Keratinocyte (primary cell): ENCODE measurements at regions not wholly inside any gene's neighbourhood (a gene's known extent, or its start where the extent isn't known, plus 50 kb on each side); places are given as distances from the start of the nearest gene placed in this dataset.

Experiments
- DNase-seq: peaks from one replicate; pipeline ENCODE4 v3.0.0-alpha.2; 2011; ENCODE audit warnings: low read depth, missing footprints, low spot score
- FAIRE-seq: peaks from 2 replicates; lab custom pipeline; 2011; peaks lifted over from hg19 to GRCh38; lab: Jason Lieb, UNC
- H2AFZ ChIP-seq: 2 replicates; pipeline ENCODE4 v1.6.0; 2012; ENCODE audit warnings: low read length, control low read depth, inconsistent platforms; ENCODE audit not compliant: control insufficient read depth
- H3K27ac ChIP-seq: 2 replicates; pipeline ENCODE4 v1.5.1; 2011; ENCODE audit warnings: low read length; ENCODE audit not compliant: control insufficient read depth, insufficient read depth
- H3K27me3 ChIP-seq: 3 replicates; pipeline ENCODE4 v1.6.0; 2011; ENCODE audit warnings: low read length; ENCODE audit not compliant: control insufficient read depth, insufficient read depth; ENCODE audit errors: extremely low read depth
- H3K36me3 ChIP-seq, 2 experiments: 2 replicates in 1 of 2; 3 replicates in 1 of 2; pipeline ENCODE4 v1.5.1; 2011; ENCODE audit warnings: low read length in 2 of 2, mild to moderate bottlenecking in 1 of 2; ENCODE audit not compliant: control insufficient read depth in 2 of 2, insufficient read depth in 2 of 2; ENCODE audit errors: extremely low read depth in 1 of 2
- H3K4me1 ChIP-seq: 3 replicates; pipeline ENCODE4 v1.5.1; 2011; ENCODE audit warnings: low read length; ENCODE audit not compliant: control insufficient read depth, insufficient read depth; ENCODE audit errors: extremely low read depth
- H3K4me2 ChIP-seq: 3 replicates; pipeline ENCODE4 v1.6.0; 2011; ENCODE audit warnings: low read depth, low read length; ENCODE audit not compliant: control insufficient read depth, insufficient read depth; ENCODE audit errors: extremely low read depth
- H3K4me3 ChIP-seq, 3 experiments: fragments of 200-600 bp in 1 of 3; sonication (generic) in 1 of 3; 2 replicates in 2 of 3; 3 replicates in 1 of 3; pipeline ENCODE4 v1.5.1; 2011 to 2016; ENCODE audit warnings: low read length in 3 of 3, mild to moderate bottlenecking in 3 of 3, control low read depth in 2 of 3, inconsistent platforms in 1 of 3, low read depth in 1 of 3, mixed read lengths in 1 of 3, mixed run types in 1 of 3, moderate library complexity in 1 of 3; ENCODE audit not compliant: control insufficient read depth in 2 of 3, insufficient read depth in 2 of 3; ENCODE audit errors: extremely low read depth in 1 of 3
- H3K79me2 ChIP-seq: 2 replicates; pipeline ENCODE4 v1.6.0; 2012; ENCODE audit warnings: low read length; ENCODE audit not compliant: control insufficient read depth, insufficient read depth
- H3K9ac ChIP-seq: 3 replicates; pipeline ENCODE4 v1.6.0; 2011; ENCODE audit warnings: low read length; ENCODE audit not compliant: control insufficient read depth, insufficient read depth; ENCODE audit errors: extremely low read depth
- H3K9me1 ChIP-seq: 3 replicates; pipeline ENCODE4 v1.6.0; 2011; ENCODE audit warnings: low read length; ENCODE audit not compliant: control insufficient read depth, insufficient read depth; ENCODE audit errors: extremely low read depth
- H3K9me3 ChIP-seq: 2 replicates; pipeline ENCODE4 v1.5.1; 2012; ENCODE audit warnings: low read depth, low read length; ENCODE audit not compliant: control insufficient read depth
- H4K20me1 ChIP-seq: 3 replicates; pipeline ENCODE4 v1.6.0; 2011; ENCODE audit warnings: low read length; ENCODE audit not compliant: control insufficient read depth, insufficient read depth; ENCODE audit errors: extremely low read depth
- CTCF ChIP-seq, 3 experiments: IDR thresholded peaks in 1 of 3; conservative IDR thresholded peaks in 1 of 3; optimal IDR thresholded peaks in 1 of 3; 2 replicates in 2 of 3; 3 replicates in 1 of 3; pipeline versions ENCODE3 to v1.5.1; 2011; ENCODE audit warnings: low read length in 3 of 3, mild to moderate bottlenecking in 3 of 3, moderate library complexity in 2 of 3, control low read depth in 1 of 3, inconsistent platforms in 1 of 3; ENCODE audit not compliant: insufficient read depth in 2 of 3; ENCODE audit errors: extremely low read depth in 1 of 3
- EZH2 ChIP-seq: IDR thresholded peaks from one replicate; pipeline ENCODE4 v1.6.1; 2012; ENCODE audit warnings: inconsistent platforms, mild to moderate bottlenecking, low read length, moderate library complexity
- dilution Hi-C: fragments of 300-500 bp; cut with MboI; formaldehyde crosslinking; loops from one replicate; pipeline ENCODE4 v1.7.0; 2020; ENCODE audit warnings: low sequenced_read_pairs; ENCODE audit not compliant: extremely low pct_ligation_motif_present

- TF ChIP-seq EZH2 (no peak), CTCF (optimal IDR thresholded peaks at IDR 0.05 in 1 of 3, IDR thresholded peaks at IDR 0.05 in 1 of 3, conservative IDR thresholded peaks at IDR 0.05 in 1 of 3; ENCODE audit: extremely low read depth in 1 of 3, insufficient read depth in 2 of 3, low read length in 3 of 3) (no peak)
- Histone ChIP-seq H3K9ac (no peak overlapping the region), H3K4me3 (no peak overlapping the region), H3K9me3 (no peaks in the 10 kb centered on the region), H3K27ac (no peak overlapping the region), H3K36me3 (no peaks in the 10 kb centered on the region), H3K4me2 (no peak overlapping the region), H3K79me2 (no peaks in the 10 kb centered on the region), H3K27me3 (no peaks in the 10 kb centered on the region), H3K9me1 (no peaks in the 10 kb centered on the region), H4K20me1 (no peaks in the 10 kb centered on the region), H3K4me1 (no peaks in the 10 kb centered on the region), H2AFZ (no peak overlapping the region)
- DNase-seq (no peak), FAIRE-seq (no peak)
- dilution Hi-C loops, result no loop called here
Observed at GRCh38 chr3:162489853-162490252, 993.2 kb downstream of the OTOL1 start.

DNA sequence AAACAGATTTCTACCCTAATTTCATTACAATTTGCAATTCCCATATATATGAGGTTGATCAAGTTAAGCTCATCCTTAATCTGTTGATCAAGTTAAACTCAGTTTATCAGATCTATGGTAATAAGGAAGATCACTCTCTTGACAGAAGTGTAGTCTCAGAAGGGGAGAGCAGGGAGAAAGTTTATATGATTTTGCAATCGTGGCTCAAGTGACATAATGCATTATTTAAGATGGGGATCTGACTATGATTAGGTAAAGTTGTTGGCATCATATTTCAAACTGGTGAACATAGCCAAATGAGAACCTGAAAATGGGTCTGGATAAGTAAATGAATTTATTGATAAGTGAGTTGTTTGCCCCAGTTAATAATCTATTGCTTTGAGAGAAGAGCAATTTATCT is 995.3 kb downstream of the OTOL1 start:
- H3K79me2 ChIP-seq, result no peaks in the 10 kb centered on the region
- no peaks in the 10 kb centered on the region for H3K9me3 ChIP-seq
- H3K27me3 ChIP-seq, result no peaks in the 10 kb centered on the region
- H3K4me1 ChIP-seq, result no peaks in the 10 kb centered on the region
- dilution Hi-C loops, result no loop called here
- no peak overlapping the region for H2AFZ ChIP-seq
- H3K27ac ChIP-seq, result no peak overlapping the region
- no peak overlapping the region for H3K4me2 ChIP-seq
- FAIRE-seq (no peak), DNase-seq (no peak)
- TF ChIP-seq EZH2 (no peak), CTCF (optimal IDR thresholded peaks at IDR 0.05 in 1 of 3, IDR thresholded peaks at IDR 0.05 in 1 of 3, conservative IDR thresholded peaks at IDR 0.05 in 1 of 3; ENCODE audit: extremely low read depth in 1 of 3, insufficient read depth in 2 of 3, low read length in 3 of 3) (no peak)
- no peaks in the 10 kb centered on the region for H4K20me1 ChIP-seq
- no peak overlapping the region for H3K9ac ChIP-seq
- no peak overlapping the region for H3K4me3 ChIP-seq
- no peaks in the 10 kb centered on the region for H3K9me1 ChIP-seq
- H3K36me3 ChIP-seq, result no peaks in the 10 kb centered on the region
